ENCODE measurements at regions not wholly inside any gene's neighbourhood (a gene's known extent, or its start where the extent isn't known, plus 50 kb on each side); places are given as distances from the start of the nearest gene placed in this dataset.
A peak's percentile ranks its signal among the peaks of the same experiment; 100 is the strongest.

DNA sequence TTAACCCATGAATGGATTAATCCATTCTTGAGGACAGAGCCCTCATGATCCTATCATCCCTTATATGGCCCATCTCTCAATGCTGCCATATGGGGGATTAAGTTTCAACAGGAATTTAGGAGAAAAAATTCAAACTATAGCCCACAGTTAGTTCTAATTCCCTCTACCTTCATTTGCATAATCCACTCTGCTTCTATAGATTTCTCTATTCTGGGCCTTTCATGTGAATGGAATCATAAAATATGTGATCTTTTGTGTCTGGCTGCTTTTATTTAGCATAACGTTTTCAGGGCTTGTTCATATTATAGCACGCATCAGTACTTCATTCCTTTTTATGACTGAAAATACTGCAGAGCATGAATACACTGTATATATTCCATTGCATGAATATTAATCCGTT lies 55.4 kb downstream of the CTSL start:
- no peak for DNase-seq

GRCh38 chr9:87783180-87783579 lies 57.3 kb downstream of the CTSL start:
- peak; percentile 49 for DNase-seq

DNA sequence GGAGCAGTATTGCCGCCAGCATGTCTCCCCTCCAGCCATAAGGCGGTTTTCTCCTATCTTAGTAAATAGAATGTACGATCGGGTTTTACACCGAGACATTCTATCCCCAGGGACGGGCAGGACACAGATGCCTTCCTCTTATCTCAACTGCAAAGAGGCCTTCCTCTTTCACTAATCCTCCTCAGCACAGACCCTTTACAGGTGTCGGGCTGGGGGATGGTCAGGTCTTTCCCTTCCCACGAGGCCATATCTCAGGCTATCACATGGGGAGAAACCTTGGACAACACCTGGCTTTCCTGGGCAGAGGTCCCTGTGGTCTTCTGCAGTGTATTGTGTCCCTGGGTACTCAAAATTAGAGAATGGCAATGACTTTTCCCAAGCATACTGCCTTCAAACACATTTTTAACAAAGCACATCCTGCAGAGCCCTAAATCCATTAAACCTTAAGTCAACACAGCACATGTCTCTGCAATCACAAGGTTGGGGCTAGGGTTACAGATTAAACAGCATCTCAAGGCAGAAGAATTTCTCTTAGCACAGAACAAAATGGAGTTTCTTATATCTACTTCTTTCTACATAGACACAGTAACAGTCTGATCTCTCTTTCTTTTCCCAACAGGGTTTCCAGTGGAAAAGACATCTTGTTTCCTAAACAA lies 59.5 kb downstream of the CTSL start:
- DNase-seq, result peak; percentile 87

GRCh38 chr9:87786423-87786822 lies 60.5 kb downstream of the CTSL start:
- DNase-seq, result peak; percentile 26

DNA sequence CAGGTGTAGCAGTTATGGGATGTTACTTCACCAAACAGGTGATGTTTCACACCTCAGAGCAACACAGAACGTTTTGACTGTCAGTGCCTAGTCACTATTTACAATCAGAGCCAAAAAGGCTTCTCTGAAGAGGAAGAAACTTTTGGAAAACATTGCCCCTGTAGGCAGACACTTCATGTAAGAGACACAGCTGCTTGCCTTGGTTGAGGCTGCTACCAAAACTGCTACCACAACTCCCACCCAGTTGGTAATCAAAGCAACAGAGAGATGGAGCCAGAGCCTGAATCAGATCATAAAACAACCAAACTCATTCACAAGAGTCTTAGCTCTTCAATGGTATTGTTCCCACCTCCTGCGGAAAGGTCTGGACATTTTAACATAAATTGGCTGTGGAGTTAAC lies 61.0 kb downstream of the CTSL start:
- peak; percentile 26 for DNase-seq

- peak; percentile 48 for DNase-seq
Observed at GRCh38 chr9:87787735-87788134, 61.8 kb downstream of the CTSL start.

GRCh38 chr9:87792831-87793288 lies 66.9 kb downstream of the CTSL start:
- DNase-seq, result peak; percentile 97

DNA sequence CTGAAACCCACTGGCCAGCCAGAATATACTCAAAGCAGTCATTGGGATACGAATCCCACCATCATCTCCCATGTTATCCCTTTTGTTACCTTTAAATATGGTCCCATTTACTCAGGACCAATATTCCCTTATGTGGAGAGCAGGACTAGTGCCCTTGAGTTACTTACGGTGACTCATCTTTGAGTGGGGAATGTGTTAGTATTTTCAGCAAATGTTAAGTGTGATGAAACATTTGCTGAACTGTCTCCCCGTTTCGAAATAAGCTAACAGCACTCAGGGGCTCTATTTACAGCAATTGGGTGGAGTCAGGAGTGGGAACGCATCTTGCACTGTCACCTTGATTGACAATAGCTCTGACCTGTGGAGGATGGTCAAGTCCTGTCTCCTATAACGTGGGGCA lies 67.4 kb downstream of the CTSL start:
- peak; percentile 85 for DNase-seq

GRCh38 chr9:87795178-87795577 lies 69.3 kb downstream of the CTSL start:
- peak; percentile 60 for DNase-seq

DNA sequence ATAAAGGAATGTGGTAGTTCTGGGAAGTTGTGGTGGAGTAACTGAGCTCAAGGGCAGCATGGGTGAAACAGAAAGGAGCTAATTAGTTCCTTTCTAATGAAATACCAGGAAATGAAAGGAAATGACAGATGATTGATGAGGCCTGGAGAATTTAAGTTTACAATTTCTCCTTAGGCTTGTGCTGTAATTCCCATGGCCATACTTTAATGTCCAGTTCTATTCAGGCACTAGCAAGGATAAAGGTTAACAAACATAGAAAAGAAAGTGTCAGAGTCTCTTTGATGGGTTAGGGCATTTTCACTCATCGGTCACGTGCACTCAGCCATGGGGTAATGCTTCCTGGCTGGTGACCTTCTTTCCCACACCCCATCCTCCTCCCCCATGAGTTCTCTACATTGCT lies 70.3 kb downstream of the CTSL start:
- DNase-seq, result peak; percentile 75

GRCh38 chr9:87798261-87798833 lies 72.4 kb downstream of the CTSL start:
- peak; percentile 30 for DNase-seq

- DNase-seq, result no peak
Observed at GRCh38 chr9:87799503-87799902, 73.6 kb downstream of the CTSL start.

DNA sequence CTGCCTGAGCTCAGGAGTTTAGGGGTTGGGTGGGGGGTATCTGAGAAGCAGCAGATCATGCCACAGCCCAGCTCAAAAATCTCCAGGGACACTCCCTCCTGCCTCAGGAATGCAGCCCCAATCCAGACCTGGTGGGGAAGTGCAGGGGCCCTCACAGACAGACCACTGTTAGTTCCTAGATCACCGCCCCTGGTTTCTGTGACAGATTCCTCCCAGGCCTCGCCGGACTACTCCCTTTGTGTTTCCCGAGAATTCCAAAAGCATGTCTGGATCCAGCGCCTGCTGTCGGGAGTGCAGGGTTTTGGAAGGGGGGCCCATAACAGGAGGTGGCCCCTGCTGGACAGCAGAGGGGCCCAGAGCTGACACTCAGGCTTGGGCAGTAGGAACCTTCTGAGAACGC lies 74.5 kb downstream of the CTSL start:
- no peak for DNase-seq

DNA sequence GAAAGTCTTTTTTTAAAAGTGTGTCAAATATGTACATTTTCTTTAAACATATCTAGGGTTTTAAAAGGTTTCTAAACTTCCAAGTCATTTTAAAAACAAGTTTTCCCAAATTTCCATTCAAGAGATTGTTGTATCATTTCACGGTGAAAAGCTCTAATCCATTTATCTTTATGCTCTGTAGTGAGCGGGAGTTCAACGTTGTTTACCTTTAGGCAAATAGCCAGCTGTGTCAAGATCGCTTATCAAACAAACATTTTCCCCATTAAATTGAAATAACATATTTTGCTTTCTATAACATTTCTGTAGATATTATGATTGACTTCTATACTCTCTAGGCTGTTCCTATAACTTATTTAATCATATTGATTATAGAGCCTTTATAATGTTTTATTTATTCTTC lies 75.1 kb downstream of the CTSL start:
- no peak for DNase-seq

- no peak for DNase-seq
Observed at GRCh38 chr9:87803166-87803565, 77.2 kb downstream of the CTSL start.

DNA sequence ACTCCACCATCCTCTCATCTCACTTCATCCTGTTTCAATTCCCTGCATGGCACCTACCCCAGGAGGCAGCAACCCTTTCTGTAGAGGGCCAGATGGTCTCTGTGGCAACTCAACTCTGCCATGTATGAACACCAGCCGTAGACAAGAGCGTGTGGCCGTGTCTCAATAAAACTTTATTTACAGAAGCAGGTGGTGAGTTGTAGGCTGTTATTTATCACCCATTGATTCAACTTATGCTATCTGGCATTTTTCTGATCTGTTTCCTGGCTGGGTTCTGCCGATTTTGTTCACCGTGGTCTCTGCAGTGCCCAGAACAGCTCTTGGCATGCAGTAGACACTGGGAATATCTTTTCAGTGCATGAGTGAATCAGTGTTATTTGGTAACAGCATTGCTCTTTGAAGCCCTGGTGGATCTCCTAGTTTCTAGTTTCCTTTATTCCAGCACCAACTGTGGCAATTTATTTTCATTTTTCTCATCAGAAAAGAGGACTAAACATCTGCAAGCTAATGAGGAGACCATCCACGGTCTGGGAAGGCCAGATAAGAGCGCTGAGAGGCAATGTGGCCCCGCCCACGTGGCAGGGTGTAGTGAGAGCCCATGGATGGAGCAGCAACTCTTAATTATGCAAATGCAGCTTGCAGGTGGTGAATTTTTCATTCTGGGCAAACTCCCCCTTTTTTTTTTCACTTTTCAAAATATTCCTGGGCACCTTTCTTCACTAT lies 77.9 kb downstream of the CTSL start:
- DNase-seq, result peak; percentile 97

GRCh38 chr9:87805259-87805658 lies 77.4 kb upstream of the SPATA31E1 start:
- no peak for DNase-seq

GRCh38 chr9:87810008-87810407 lies 72.7 kb upstream of the SPATA31E1 start:
- DNase-seq, result peak; percentile 59

GRCh38 chr9:87810679-87811178 lies 71.9 kb upstream of the SPATA31E1 start:
- peak; percentile 97 for DNase-seq

GRCh38 chr9:87812375-87813118 lies 70.1 kb upstream of the SPATA31E1 start:
- DNase-seq, result peak; percentile 66

GRCh38 chr9:87813119-87813463 lies 69.6 kb upstream of the SPATA31E1 start:
- no peak for DNase-seq

- peak; percentile 12 for DNase-seq
Observed at GRCh38 chr9:87816036-87816435, 66.6 kb upstream of the SPATA31E1 start.

DNA sequence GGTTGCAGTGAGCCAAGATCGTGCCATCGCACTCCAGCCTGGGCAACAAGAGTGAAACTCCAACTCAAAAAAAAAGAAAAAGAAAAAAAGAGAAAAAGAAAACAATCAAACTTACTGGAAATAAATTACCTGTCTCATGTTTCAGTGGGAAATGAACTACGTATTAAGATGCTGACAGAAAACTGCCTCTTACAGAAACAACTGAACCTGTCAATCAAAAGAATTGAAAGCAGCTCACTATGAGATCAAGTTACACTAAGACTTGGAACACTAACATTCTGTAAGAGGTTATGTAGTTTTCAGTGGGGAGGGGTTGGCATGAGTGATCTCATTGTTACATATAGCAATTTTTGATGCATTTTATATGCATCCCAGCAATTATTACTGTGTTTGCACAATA lies 64.4 kb upstream of the SPATA31E1 start:
- DNase-seq, result no peak

Measured in OCI-M1 (cell line).